ENCODE measurements at regions not wholly inside any gene's neighbourhood (a gene's known extent, or its start where the extent isn't known, plus 50 kb on each side); places are given as distances from the start of the nearest gene placed in this dataset.

DNA sequence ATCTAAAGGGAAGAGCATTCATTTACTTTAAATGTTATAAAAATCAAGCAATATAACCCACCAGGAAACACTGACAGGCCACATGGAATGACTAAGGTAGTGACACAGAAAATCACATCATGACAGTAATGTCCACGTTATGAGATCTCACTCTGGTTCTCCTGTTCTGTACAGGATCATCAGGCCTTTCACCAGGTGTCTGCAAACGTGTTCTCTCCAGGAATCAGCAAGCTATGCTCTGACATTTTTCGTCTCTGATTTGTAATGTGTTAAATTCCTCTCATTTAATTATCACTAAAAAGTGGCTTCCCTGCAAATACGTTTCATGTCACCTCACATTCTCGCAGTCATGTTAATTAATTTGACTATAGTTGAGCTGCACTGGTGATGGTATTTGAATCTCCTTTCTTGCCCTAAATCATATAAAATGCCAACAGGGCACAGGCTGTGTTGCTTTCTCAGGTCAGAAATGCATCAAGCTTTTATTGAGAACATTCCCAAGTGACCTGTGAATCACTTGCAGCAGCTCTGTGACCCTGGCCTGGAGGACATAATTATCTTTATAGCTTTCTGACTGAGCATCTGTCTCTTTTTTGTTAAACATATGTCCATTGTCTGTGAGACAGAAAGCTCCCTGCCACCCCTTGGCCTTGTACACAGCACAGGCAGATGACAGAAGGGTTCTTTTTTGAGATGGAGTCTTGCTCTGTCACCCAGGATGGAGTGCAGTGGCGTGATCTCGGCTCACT lies 196.2 kb downstream of the DIRAS2 start:
- Histone ChIP-seq H3K27me3 (replicated peaks in 1 of 4; ENCODE audit: control insufficient read depth in 3 of 4, extremely low read depth in 1 of 4, insufficient read depth in 3 of 4, low read length in 3 of 4) (no peaks in the 10 kb centered on the region), H3K79me1 (ENCODE audit: low read depth, low read length) (no peaks in the 10 kb centered on the region), H3K79me2 (ENCODE audit: control insufficient read depth in 1 of 2, insufficient read depth in 2 of 2, low read length in 2 of 2) (no peaks in the 10 kb centered on the region), H3K14ac (ENCODE audit: insufficient read length) (no peak overlapping the region), H3K56ac (replicated peaks; ENCODE audit: insufficient read length, low read depth, low read length) (no peak overlapping the region), H3K4ac (replicated peaks; ENCODE audit: insufficient read length, low read depth, low read length) (no peak overlapping the region), H2AK5ac (ENCODE audit: low read depth, low read length) (no peak overlapping the region), H3K9ac (replicated peaks in 1 of 4; ENCODE audit: extremely low read depth in 1 of 4, low read depth in 3 of 4, low read length in 3 of 4) (no peak overlapping the region), H3K23me2 (ENCODE audit: low read depth, low read length) (0 out of 2 replicates have a peak, but pooled peaks cover 1% of the 10 kb centered on the region), H3K36me3 (ENCODE audit: control insufficient read depth in 2 of 4, insufficient read depth in 4 of 4, low read length in 3 of 4) (no peaks in the 10 kb centered on the region), H3K4me2 (ENCODE audit: insufficient read depth in 1 of 2, low read depth in 2 of 2, low read length in 2 of 2) (no peak overlapping the region), H2BK5ac (ENCODE audit: low read depth, low read length) (no peak overlapping the region), H2AFZ (ENCODE audit: low read length) (no peak overlapping the region), H2BK20ac (ENCODE audit: low read length) (no peak overlapping the region), H4K8ac (ENCODE audit: extremely low read depth, insufficient read depth, low read length) (no peak overlapping the region), H2BK12ac (ENCODE audit: low read depth, low read length) (no peak overlapping the region), H4K91ac (replicated peaks; ENCODE audit: insufficient read length, low read length) (no peak overlapping the region), H3K18ac (ENCODE audit: extremely low read depth, low read length) (no peak overlapping the region), H3K4me3 (ENCODE audit: extremely low read depth in 1 of 4, insufficient read depth in 2 of 4, low read depth in 3 of 4, low read length in 4 of 4) (no peak overlapping the region), H3K27ac (ENCODE audit: low read depth, low read length) (no peak overlapping the region), H2BK15ac (ENCODE audit: low read length) (no peak overlapping the region), H4K20me1 (replicated peaks in 1 of 2; ENCODE audit: control insufficient read depth in 1 of 2, insufficient read depth in 2 of 2, low read length in 2 of 2) (no peaks in the 10 kb centered on the region), H2BK120ac (replicated peaks; ENCODE audit: low read depth, low read length) (no peak overlapping the region), H3K4me1 (replicated peaks in 1 of 4; ENCODE audit: control insufficient read depth in 3 of 4, insufficient read depth in 4 of 4, low read length in 3 of 4) (peaks cover 0 to 3% (median 2%) of the 10 kb centered on the region in 4 experiments; a peak in 3 of 7 replicates), H3K9me3 (ENCODE audit: insufficient read depth in 2 of 2, low read depth in 1 of 2, low read length in 1 of 2) (no peaks in the 10 kb centered on the region), H4K5ac (ENCODE audit: insufficient read length, low read depth, low read length) (no peak overlapping the region), H3K23ac (ENCODE audit: insufficient read length) (no peak overlapping the region)
- WGBS, 2 experiments (ENCODE audit: extremely low coverage in 1 of 2, insufficient coverage in 1 of 2, insufficient read length in 1 of 2, insufficient replicate concordance in 2 of 2, low coverage in 1 of 2, low lambda C conversion rate in 2 of 2, missing lambda C conversion rate in 1 of 2): 86% methylated on average over 7 of the region's 7 CpGs; no CpG with 5 or more reads in 1 of the 2 experiments
- FAIRE-seq: no peak
- CTCF ChIA-PET (ENCODE audit: partially characterized antibody): no interaction called here
- no peak for DNase-seq (ENCODE audit: low read depth in 1 of 2, low spot score in 2 of 2)
- POLR2A ChIA-PET (ENCODE audit: partially characterized antibody): no interaction called here
- TF ChIP-seq JUN (IDR thresholded peaks at IDR 0.05; ENCODE audit: low read depth, low read length) (no peak), ATF3 (IDR thresholded peaks at IDR 0.05; ENCODE audit: insufficient read depth, low read depth, low read length) (no peak), POU5F1 (IDR thresholded peaks at IDR 0.05; ENCODE audit: low read depth, low read length) (no peak)

Measured in H1 (cell line).